GM21723 (cell line): ENCODE measurements at regions not wholly inside any gene's neighbourhood (a gene's known extent, or its start where the extent isn't known, plus 50 kb on each side); places are given as distances from the start of the nearest gene placed in this dataset.

Experiments used
- ATAC-seq: cut with Tn5 transposase; IDR thresholded peaks from one replicate; pipeline ENCODE4 v1.9.1; 2021; ENCODE audit warnings: mild to moderate bottlenecking, moderate library complexity; ENCODE audit not compliant: unreplicated experiment

GRCh38 chr7:119351320-119351719, 921.7 kb upstream of the KCND2 start:
- ATAC-seq, result no peak

GRCh38 chr7:119374436-119374835, 898.5 kb upstream of the KCND2 start:
- ATAC-seq, result no peak

DNA sequence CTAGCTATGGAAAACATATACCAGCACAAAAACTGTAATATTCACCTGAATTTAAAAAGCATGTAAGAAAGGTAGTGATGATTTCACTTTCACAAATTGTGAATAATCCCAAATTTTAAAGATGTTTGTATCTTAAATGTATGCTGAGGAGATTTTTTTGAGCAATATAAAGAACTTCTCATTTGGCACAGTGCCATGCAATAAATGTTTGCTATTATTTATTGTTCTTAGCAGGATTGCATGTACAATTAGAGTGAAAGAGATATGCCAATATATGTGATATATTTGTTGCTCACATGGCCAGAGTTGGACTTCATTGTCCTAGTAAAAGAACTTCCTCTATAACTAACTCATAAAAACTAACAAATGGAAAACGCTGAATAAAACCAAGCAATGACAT, 895.1 kb upstream of the KCND2 start:
- ATAC-seq, result no peak

DNA sequence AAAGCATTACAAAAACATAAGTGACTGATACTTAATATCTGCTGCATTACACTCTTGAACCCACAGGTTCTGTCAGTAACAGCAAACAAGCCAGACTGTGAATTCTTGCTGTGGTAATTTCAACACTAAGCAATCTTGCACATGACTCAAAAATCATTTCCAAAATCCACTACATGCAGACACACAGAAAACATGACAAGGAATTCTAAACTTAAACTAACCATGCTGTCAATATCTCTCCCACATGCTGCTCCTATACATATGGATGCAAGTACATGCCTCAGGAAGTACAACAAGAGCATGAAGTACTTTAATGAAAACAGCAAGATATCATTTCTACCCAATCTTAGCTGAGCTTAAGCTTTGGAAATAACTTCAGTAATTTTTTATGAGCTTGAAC, 890.2 kb upstream of the KCND2 start:
- no peak for ATAC-seq

- ATAC-seq, result no peak
Observed at GRCh38 chr7:119395024-119395423, 878.0 kb upstream of the KCND2 start.

DNA sequence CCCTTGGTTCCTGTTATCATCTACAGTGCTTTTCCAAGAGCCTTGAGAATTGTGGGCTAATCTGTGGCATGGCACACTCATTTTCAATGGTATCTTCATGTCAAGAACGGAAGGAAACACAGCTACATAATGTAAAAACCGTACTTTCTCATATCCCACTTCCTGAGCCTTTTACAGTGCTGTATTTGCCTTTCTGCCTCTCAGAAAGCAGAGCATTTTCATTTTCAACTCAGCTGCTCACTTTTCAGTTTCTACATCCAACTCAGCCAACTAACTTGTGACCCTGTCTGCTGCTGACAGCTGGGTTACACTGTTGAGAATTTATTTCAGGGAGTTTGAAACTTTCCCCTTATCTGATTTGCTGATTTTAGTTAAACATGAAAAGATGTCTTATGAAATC, 875.8 kb upstream of the KCND2 start:
- peak; percentile 97 for ATAC-seq

GRCh38 chr7:119408596-119408995, 864.4 kb upstream of the KCND2 start:
- no peak for ATAC-seq

GRCh38 chr7:119413314-119413805, 859.6 kb upstream of the KCND2 start:
- ATAC-seq, result no peak

DNA sequence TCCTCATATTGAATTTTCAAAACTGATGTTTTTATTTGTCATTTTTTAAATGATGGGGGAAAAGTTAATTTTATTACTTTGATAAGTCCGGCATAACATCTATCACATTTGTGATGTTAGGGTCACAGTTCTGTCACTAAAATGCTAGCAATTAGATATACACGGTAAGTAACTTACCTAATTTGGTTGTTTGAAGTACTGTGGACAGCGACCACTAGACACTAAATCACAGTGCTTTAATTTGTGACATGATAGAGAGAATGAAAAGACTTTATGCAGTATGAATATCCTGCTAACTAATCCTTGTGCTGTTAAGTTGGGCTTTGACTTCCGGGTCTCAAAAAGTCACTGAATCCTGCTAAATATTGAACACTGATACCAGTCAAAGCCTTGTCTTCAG, 857.3 kb upstream of the KCND2 start:
- no peak for ATAC-seq

DNA sequence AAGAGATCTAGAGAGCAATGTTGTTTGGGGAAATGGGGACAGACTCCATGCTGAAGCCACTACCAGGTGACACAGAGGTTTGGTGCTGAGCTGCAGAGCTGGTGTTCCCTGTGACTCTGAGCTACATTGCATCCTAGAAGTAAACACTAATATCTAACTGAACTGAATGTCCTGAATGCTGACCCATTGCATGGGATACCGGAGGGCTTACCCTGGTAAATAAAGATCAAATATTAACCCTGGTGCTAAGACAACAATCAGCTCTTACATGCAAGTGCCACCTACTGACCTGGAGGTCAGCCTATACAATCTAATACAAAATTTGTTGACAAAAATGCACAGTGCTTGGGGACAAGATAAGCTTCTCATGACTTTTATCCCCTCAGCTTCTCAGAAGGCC, 851.3 kb upstream of the KCND2 start:
- ATAC-seq, result no peak

GRCh38 chr7:119436882-119437281, 836.1 kb upstream of the KCND2 start:
- ATAC-seq, result peak; percentile 54

- no peak for ATAC-seq
Observed at GRCh38 chr7:119438315-119438714, 834.7 kb upstream of the KCND2 start.

- ATAC-seq, result no peak
Observed at GRCh38 chr7:119439192-119439591, 833.8 kb upstream of the KCND2 start.

DNA sequence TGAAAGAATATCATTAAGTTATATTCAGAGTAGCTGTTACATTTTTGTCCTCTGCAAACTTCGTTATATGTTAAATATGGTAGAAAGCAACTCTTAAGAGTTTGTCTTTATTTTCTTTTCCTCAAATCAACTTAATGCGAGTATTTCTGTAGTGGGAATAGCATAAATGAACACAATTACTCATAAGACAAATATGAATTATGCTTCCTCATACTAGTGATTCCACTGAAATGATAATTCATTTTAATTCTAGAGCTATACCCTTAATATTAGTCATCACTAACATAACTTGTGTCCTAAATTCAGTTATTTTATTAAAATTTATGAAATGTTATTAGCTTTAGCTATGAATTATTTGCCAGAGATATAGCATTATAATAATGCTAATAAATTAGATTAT, 820.6 kb upstream of the KCND2 start:
- ATAC-seq, result no peak

- ATAC-seq, result no peak
Observed at GRCh38 chr7:119465798-119466305, 807.1 kb upstream of the KCND2 start.

- no peak for ATAC-seq
Observed at GRCh38 chr7:119472408-119473038, 800.5 kb upstream of the KCND2 start.

GRCh38 chr7:119482209-119482608, 790.8 kb upstream of the KCND2 start:
- peak; percentile 95 for ATAC-seq

GRCh38 chr7:119482671-119483070, 790.3 kb upstream of the KCND2 start:
- ATAC-seq, result no peak

DNA sequence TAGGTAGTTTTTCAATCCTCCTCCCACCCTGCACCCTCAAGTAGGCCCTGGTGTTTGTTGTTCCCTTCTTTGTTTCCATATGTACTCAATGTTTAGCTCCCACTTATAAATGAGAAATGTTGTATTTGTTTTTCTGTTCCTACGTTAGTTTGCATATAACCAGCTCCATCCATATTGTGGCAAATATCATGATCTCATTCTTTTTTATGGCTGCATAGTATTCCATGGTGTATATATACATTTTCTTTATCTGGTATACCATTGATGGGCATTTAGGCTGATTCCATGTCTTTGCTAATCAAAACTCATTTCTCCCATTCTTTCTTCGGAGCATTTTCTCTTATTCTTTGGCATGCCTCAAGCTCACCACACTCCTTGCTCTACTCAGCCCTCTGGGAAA, 789.6 kb upstream of the KCND2 start:
- ATAC-seq, result no peak

- no peak for ATAC-seq
Observed at GRCh38 chr7:119514326-119514725, 758.6 kb upstream of the KCND2 start.

GRCh38 chr7:119515214-119515613, 757.8 kb upstream of the KCND2 start:
- no peak for ATAC-seq

DNA sequence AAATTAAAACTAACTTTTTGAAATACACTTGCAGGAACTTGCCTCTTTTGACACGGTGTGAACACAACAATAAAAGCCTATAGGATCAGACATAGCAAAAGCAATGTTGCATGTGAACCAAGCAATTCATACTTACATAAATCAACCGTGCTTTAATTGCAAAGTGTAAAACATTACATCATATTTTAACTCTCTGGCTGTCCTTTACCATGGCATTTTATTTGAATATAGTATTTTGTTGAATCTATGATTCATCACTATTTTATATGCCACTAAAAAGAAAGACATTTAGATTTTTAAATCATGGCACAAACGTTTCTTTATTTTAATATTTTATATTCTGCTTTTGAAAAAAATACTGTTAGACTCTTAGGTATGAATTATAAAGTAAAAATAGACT, 757.0 kb upstream of the KCND2 start:
- ATAC-seq, result no peak

GRCh38 chr7:119522263-119522662, 750.7 kb upstream of the KCND2 start:
- ATAC-seq, result no peak
